ENCODE measurements at regions not wholly inside any gene's neighbourhood (a gene's known extent, or its start where the extent isn't known, plus 50 kb on each side); places are given as distances from the start of the nearest gene placed in this dataset.

- ATAC-seq, result no peak
These were observed 1264.2 kb downstream of the OTOL1 start for GRCh38 chr3:162760789-162761188.

GRCh38 chr3:162764051-162764807 is 1267.6 kb downstream of the OTOL1 start:
- ATAC-seq, result no peak

- ATAC-seq, result no peak
These were observed 1268.1 kb downstream of the OTOL1 start for GRCh38 chr3:162764808-162765071.

GRCh38 chr3:162765524-162765923 is 1268.9 kb downstream of the OTOL1 start:
- no peak for ATAC-seq

GRCh38 chr3:162769564-162769963 is 1273.0 kb downstream of the OTOL1 start:
- no peak for ATAC-seq

- ATAC-seq, result no peak
These were observed 1273.9 kb downstream of the OTOL1 start for GRCh38 chr3:162770551-162770950.

- ATAC-seq, result no peak
These were observed 1278.0 kb downstream of the OTOL1 start for GRCh38 chr3:162774613-162775100.

- no peak for ATAC-seq
These were observed 1279.5 kb downstream of the OTOL1 start for GRCh38 chr3:162776148-162776547.

- ATAC-seq, result no peak
These were observed 1280.5 kb downstream of the OTOL1 start for GRCh38 chr3:162777118-162777517.

GRCh38 chr3:162780313-162780712 is 1283.7 kb downstream of the OTOL1 start:
- ATAC-seq, result no peak

- ATAC-seq, result no peak
These were observed 1303.3 kb downstream of the OTOL1 start for GRCh38 chr3:162799910-162800309.

- no peak for ATAC-seq
These were observed 1305.8 kb downstream of the OTOL1 start for GRCh38 chr3:162802228-162802965.

- ATAC-seq, result no peak
These were observed 1314.2 kb downstream of the OTOL1 start for GRCh38 chr3:162810776-162811175.

GRCh38 chr3:162842549-162843216 is 1346.1 kb downstream of the OTOL1 start:
- no peak for ATAC-seq

- ATAC-seq, result no peak
These were observed 1349.3 kb downstream of the OTOL1 start for GRCh38 chr3:162845918-162846317.

GRCh38 chr3:162847511-162847910 is 1350.9 kb downstream of the OTOL1 start:
- ATAC-seq, result no peak

- no peak for ATAC-seq
These were observed 1367.0 kb downstream of the OTOL1 start for GRCh38 chr3:162863579-162863978.

GRCh38 chr3:162865466-162865865 is 1368.9 kb downstream of the OTOL1 start:
- ATAC-seq, result no peak

- no peak for ATAC-seq
These were observed 1382.5 kb downstream of the OTOL1 start for GRCh38 chr3:162879021-162879562.

- no peak for ATAC-seq
These were observed 1387.8 kb downstream of the OTOL1 start for GRCh38 chr3:162884373-162884772.

- no peak for ATAC-seq
These were observed 1396.5 kb downstream of the OTOL1 start for GRCh38 chr3:162892921-162893793.

- ATAC-seq, result no peak
These were observed 1400.7 kb downstream of the OTOL1 start for GRCh38 chr3:162897291-162897690.
